ENCODE measurements at regions not wholly inside any gene's neighbourhood (a gene's known extent, or its start where the extent isn't known, plus 50 kb on each side); places are given as distances from the start of the nearest gene placed in this dataset.

DNA sequence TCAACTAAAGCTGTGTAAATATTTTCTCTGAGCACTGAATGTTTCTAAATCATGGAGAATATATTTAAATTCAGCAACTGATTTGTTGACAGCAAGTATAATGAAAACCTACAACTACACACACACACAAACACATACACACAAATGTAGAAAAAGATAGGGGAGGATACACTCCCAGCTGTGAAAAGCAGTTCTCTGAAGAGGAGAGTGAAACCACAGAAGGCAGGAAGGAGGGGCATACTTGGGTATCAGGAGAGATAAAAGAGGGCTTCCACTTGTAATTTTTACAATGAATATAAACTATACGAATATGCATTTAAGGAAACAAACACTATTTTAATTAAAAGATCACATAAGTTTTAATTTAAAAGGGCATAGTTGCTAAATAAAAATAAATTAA is 227.8 kb upstream of the SLC24A2 start:
- no peak for TF ChIP-seq CTCF (conservative IDR thresholded peaks at IDR 0.05; ENCODE audit: low read depth, low read length)
- no peak for DNase-seq (ENCODE audit: low read depth)
- H3K4me3 ChIP-seq (ENCODE audit: low read length): no peak overlapping the region

GRCh38 chr9:20015427-20015931 is 226.6 kb upstream of the SLC24A2 start:
- no peak for TF ChIP-seq CTCF (conservative IDR thresholded peaks at IDR 0.05; ENCODE audit: low read depth, low read length)
- H3K4me3 ChIP-seq (ENCODE audit: low read length): no peak overlapping the region
- no peak for DNase-seq (ENCODE audit: low read depth)

DNA sequence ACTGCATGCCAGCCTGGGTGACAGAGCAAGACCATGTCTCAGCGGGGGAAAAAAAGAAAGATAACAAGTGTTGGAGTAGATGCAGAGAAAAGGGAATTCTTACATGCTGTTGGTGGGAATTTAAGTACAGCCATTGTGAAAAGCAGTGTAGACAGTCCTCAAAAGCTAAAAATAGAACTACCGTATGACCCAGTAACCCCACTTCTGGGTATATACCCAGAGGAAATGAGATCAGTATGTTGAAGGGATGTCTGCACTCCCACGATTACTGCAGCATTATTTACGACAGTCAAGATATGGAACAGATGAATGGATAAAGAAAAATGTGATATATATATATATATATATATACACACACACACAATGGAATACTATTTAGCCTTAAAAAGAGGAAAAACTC is 225.3 kb upstream of the SLC24A2 start:
- H3K4me3 ChIP-seq (ENCODE audit: low read length): no peak overlapping the region
- no peak for TF ChIP-seq CTCF (conservative IDR thresholded peaks at IDR 0.05; ENCODE audit: low read depth, low read length)
- DNase-seq (ENCODE audit: low read depth): no peak

- no peak for TF ChIP-seq CTCF (conservative IDR thresholded peaks at IDR 0.05; ENCODE audit: low read depth, low read length)
These were observed 223.4 kb upstream of the SLC24A2 start for GRCh38 chr9:20012232-20012631.

DNA sequence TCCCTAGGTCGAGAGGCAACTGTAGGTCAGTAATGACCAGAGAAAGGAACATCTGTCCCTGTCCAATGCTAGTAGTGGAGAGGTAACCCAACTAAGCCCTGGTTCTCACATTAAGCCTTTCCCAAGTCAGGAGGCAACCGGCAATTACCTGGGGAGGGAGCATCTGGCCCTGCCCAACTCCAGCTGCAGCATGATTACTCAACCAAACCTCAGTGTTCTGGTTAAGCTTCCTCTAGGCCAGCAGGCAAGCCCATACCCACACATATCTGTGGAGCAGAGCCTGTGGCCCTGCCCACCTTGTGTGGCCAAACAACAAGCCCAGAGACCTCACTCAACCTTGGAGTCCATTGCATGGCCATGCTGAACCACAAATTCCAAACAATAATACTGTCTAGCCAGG is 220.8 kb upstream of the SLC24A2 start:
- TF ChIP-seq CTCF (conservative IDR thresholded peaks at IDR 0.05; ENCODE audit: low read depth, low read length): no peak
- no peak overlapping the region for H3K4me3 ChIP-seq (ENCODE audit: low read length)
- no peak for DNase-seq (ENCODE audit: low read depth)

More at GRCh38 chr9:20012232-20012631, 223.4 kb upstream of the SLC24A2 start:
- no peak for DNase-seq (ENCODE audit: low read depth)
- H3K4me3 ChIP-seq (ENCODE audit: low read length): no peak overlapping the region

DNA sequence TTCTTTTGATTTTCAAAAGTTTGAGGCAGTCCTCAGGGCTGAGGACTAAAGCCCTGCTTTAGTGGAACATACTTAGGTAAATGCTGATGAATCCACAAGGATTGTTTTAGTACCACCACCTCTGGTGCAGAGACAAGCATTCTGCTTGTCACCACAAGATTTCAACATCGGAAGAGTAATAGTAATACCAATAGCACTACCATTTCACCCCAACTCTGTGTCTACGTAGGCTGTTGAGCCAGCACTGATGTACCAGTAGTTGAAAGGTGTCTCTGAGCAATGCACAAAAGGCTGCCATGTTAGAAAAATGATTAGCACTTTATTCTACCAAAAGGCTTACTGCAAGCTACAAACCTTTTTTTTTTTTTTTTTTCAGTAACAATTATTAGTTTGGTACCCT is 213.2 kb upstream of the SLC24A2 start:
- H3K4me3 ChIP-seq (ENCODE audit: low read length): no peak overlapping the region
- no peak for TF ChIP-seq CTCF (conservative IDR thresholded peaks at IDR 0.05; ENCODE audit: low read depth, low read length)
- no peak for DNase-seq (ENCODE audit: low read depth)

GRCh38 chr9:20001058-20001457 is 212.2 kb upstream of the SLC24A2 start:
- no peak for DNase-seq (ENCODE audit: low read depth)
- no peak overlapping the region for H3K4me3 ChIP-seq (ENCODE audit: low read length)
- no peak for TF ChIP-seq CTCF (conservative IDR thresholded peaks at IDR 0.05; ENCODE audit: low read depth, low read length)

Measured in retinal pigment epithelial cell (primary cell).